NCI-H128 (cell line): ENCODE measurements at regions not wholly inside any gene's neighbourhood (a gene's known extent, or its start where the extent isn't known, plus 50 kb on each side); places are given as distances from the start of the nearest gene placed in this dataset.
"Not testable (repeated sequence)": the region's sequence is repeated elsewhere in the genome, so short reads cannot be mapped to it uniquely, and the experiment has no call there.

ENCODE experiments used
- DNase-seq: peaks from one replicate; lab custom pipeline; 2025; ENCODE audit not compliant: unreplicated experiment; lab: John Stamatoyannopoulos, UW

DNA sequence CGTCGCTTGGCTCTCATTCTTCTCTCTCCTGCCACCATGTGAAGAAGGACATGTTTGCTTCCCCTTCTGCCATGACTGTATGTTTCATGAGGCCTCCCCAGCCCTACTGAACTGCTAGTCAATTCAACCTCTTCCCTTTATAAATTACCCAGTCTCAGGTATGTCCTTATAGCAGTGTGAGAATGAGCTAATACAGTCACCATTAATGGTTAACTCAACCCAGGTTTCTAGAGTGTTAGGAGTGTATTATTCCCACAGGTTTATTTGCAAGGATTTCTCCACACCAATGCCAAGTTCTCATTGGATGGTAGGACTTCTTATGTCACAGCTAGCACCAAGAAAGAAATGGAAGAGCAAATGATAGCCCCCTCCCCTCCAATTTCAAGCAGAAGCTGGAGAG is 71.9 kb downstream of the DYNAP start:
- no peak for DNase-seq

DNA sequence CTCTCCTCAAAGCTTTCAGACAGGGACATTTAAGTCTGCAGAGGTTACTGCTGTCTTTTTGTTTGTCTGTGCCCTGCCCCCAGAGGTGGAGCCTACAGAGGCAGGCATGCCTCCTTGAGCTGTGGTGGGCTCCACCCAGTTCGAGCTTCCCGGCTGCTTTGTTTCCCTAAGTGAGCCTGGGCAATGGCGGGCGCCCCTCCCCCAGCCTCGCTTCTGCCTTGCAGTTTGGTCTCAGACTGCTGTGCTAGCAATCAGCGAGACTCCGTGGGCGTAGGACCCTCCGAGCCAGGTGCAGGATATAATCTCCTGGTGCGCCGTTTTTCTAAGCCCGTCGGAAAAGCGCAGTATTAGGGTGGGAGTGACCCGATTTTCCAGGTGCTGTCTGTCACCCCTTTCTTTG is 78.7 kb downstream of the DYNAP start:
- DNase-seq = not testable (repeated sequence)

DNA sequence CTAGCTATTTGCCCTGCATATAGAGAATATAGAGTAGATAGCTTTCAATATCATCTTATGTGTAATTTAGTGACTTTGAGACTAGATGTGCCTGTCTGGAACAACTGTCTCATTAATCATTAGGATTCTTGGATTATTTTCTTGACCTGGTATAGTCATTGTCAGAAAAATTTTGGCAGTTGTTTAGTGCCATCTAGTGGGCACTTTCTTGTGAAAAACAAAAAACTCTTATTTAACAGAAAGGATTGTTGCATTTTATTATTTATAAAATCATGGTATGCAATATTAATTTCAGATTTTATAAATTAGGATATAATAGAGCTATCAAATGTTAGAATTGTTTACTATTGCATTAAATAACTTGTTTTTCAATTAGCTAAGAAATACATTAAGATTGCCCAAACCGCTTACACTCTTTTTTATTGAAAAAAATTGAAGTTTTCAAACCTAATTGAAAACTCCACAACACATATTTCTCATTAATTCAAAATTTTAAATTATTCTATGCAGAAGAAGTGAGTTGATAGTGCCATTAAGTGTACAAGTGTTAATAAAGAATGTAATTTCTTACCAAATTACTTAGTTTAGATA is 80.3 kb downstream of the DYNAP start:
- DNase-seq = peak; percentile 21

DNA sequence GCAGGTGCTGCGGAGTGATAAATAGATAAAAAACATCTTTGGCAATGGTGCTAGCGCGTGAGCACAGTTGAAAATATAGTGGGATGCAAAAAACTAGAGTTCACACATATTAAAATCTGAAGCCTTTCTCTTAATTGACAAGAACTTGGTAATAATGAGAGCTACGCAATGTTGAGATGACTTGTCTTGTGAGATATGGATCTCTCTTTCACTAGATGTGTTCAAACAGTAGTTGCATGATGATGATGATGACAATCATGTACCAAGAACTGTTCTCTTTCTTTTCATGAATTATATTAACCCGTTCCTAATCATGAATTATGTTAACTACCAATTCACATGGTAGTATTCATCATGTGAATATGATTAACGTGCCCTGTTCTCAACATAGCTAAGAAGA is 81.1 kb downstream of the DYNAP start:
- DNase-seq = no peak

DNA sequence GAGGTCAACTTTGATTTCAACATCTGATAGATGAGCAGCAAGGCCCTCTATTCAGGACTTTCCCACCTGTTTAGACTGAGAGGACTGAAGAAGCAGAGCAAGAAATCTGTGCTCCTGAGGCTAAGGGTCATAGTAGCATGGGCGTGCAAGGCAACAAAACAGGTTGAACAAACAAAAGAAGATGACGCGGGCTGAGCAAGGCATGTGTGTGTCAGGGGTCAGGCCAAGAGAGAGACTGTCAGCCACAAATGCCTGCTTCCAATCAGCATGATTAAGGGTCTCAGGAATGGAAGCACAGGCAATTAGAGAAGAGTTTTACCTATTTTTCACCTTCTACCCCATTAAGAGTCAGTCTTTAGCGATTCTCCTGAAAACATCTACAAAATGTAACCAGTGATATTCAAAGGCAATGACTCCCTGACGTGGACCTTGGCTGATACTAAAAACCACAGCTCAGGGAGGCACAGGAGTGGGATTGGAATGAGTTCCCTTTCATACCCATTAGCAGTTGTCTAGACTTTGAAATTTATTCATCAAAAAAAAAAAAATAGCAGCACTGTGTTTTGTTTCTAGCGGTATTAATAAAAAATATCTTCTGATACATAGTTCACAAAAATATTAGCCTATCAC is 81.9 kb downstream of the DYNAP start:
- DNase-seq = no peak

DNA sequence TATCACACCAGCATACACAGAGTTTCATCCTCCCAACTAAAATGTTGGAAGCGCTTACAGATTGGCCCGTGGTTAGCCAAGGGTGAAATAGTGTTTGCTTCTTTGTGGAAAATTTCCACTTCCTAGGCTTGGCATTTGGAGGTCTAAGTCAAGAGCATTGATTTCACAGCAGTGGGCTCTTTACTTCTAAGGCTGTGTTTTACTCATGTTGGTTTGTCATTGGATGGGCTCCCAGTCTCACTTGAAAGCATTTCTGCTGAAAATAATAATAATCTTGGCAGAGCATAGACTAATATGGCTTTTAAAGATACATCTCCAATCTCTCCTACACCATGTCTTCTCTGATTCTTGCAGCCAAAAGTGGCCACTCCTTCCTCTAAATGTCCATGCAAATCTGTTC is 82.9 kb downstream of the DYNAP start:
- no peak for DNase-seq

DNA sequence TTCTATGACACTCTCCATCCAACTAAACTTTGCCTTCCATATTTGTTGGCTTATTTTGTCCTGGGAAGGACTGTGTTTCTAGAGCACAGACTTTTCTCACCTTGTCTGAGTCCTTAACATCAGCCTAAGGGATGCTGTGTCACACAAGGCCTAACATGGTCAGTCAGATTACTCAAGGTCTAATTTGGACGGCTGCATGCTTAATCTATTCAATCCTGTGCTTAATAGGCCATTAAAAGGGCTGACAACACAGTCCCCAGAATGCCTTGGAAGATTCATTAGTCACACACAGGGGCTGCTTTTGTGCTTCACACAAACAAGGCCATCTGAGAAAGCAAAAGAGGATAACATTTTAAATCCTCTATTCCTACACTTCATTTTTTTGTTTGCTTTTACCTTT is 84.0 kb downstream of the DYNAP start:
- no peak for DNase-seq

DNA sequence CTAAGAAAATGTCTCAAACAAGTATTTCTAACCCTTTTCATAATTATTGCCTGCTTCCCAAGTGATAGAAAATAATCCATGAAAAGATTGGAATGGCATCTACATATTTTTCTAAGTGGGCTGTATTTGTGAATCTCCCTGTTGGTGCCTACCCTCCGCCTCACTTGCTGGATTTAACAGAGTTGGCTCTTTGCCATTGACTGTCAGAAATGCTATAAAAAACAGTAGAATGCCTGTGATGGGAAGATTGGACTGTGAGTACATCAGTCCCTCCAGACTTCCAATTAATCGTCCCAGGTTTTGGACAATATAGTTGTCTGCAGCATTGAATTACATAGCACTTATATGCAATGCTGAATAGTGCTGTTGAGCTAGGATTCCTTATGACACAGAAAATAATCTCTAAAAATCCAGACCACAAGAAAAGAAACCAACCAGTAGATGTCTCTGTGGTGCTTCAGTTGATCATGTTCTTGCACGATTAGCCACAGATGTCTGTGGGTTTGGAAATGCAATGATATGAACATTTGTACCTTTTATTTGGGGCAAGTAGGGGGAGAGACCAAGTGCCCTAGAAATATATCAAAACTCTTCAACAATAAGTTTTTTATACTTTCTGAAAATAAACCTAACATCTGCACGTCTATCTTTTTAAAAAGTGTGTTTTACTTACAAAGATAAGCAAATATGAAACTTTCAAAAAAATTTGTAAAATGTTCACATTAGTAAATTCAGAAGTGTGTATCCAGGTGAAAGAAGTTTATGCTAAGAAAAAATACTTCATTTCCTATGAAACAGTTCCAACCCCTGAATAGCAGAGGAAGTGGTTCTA is 88.5 kb downstream of the DYNAP start:
- DNase-seq = peak; percentile 26

DNA sequence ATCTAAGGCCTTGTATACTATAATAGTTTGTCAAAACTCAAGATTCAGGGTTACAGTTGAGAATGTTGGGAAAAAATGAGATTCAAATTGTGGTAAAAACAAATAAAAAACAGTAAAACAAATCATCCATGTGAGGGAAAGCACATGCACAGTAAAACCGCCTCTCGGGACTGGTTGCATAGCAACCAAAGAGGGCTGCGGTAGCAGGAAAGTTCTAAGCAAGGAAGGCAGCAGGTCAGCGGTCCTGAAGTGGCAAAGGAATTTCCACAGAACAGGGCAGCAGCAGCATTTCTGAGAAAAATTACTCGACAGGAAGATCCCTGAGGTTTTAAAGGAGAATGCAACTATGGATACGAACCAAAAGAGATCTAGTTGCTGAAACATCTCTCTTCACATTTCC is 93.7 kb downstream of the DYNAP start:
- no peak for DNase-seq

DNA sequence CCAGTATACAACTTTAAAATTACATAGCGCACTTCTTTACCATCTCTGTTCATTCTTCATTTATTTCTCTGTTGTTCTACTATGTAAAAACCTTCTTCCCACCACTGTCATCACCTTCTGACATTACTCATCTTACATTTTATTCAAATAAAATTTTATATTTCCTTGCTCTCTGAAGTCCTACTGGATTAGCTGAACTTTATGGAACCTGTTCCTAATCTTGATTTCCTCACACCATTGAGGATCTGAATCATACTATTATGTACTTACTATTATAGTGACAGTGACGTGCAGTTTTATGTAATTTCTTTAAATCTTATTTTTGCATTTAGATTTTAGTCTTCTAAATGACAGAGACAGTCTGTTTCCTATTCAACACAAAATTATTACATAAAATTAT is 98.3 kb downstream of the DYNAP start:
- DNase-seq = no peak

DNA sequence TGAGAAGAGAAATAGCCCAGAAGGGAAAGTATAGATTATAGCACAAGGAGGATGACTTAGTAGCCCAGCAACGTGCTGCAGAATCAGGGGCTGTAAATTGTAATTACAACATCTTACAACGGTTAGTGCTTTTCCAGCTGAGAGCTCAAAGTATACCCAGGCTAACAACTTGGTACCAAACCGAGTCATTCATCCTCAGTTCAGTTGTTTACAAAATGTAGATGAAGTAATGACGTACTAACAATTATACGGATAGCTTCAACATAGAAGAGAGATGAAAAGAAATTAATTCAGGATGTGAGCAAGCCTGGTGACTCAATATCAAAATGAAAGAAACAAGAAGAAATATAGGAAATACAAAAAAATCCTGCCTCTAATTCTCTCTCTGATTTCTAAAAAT is 99.2 kb downstream of the DYNAP start:
- DNase-seq = no peak

DNA sequence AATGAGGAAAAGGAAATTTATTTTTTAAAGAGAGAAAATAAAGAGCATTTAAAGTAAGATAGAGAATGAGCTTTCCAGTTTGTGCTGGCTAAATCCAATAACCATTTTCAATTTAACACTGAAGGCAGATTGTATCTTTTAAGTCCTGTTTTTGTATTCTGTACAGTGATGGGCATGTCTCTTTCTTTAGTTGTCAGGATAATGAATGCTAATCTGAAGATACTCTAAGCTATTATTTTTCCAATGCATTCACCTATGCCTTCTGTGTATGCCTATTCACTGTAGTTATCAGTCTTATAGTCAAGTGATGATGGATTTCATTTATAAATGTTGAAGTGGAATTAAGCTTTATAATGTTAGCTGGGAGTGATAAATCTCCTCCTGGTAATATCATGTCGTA is 101.4 kb downstream of the DYNAP start:
- DNase-seq = no peak

DNA sequence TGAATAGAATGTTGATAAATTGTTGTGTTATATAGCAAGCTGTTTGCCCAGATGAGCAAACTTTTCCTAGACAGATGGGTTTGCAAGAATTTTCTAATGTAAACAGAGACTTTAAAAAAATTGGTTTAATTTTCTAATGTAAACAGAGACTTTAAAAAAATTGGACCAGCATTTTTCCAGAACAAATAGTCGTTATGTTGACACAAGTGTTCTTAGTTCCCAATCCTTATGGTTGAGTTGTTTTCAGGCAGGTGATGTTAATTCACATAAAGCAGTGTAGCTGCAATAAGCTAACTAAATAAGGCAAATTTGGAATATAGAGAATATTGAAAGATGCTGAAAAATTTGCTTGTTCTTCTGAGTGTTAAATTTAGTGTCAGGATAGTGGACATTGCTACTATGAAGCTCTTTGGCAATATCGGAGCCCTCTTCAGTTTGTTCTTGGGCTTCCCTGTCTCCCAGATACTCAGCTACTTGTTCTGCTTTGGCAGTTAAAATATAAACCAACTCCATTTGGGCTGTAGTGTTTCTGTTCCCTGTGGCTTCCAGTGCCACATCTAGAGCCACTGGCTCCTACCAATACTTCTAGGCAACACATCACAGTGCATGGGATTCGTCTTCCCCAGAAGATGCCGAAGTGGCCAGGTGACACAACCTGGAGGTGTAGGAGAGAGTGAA is 105.7 kb downstream of the DYNAP start:
- no peak for DNase-seq

DNA sequence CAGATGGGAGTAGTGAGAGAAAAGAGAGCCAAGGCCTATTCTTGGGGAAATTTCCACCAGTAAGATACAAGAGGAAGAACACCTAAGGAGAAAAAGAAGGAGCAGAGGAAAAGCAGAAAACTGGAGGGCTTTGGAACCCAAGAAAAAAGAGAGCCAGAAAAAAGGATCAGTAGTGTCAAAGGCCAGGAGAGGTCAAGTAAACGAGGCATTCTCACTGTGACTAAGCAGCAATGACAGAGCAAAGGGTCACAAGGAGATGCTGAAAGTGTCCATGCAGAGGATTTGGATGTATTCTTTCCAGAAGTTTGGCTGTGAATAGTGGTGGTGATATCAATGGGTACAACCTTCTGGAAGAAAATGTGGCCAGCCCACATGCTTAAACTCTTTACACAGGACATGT is 109.5 kb downstream of the DYNAP start:
- no peak for DNase-seq

DNA sequence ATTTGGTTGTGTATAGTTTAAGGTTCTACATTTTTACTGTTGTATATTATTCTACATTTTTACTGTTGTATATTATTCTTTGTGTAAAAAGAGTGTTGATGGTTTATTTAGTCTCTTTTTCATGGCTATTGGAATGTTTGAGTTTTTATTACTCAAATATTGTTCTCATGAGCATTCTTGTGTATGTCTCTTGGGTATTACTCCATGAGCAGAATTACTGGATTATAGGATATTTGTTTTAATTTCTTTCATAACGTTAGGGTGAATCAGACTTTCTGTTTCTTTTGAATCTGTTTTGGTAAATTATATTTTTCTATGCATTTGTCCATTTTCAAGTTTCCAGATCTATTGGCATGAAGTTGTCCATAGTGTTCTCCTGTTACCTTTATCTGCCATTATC is 111.6 kb downstream of the DYNAP start:
- DNase-seq = no peak

DNA sequence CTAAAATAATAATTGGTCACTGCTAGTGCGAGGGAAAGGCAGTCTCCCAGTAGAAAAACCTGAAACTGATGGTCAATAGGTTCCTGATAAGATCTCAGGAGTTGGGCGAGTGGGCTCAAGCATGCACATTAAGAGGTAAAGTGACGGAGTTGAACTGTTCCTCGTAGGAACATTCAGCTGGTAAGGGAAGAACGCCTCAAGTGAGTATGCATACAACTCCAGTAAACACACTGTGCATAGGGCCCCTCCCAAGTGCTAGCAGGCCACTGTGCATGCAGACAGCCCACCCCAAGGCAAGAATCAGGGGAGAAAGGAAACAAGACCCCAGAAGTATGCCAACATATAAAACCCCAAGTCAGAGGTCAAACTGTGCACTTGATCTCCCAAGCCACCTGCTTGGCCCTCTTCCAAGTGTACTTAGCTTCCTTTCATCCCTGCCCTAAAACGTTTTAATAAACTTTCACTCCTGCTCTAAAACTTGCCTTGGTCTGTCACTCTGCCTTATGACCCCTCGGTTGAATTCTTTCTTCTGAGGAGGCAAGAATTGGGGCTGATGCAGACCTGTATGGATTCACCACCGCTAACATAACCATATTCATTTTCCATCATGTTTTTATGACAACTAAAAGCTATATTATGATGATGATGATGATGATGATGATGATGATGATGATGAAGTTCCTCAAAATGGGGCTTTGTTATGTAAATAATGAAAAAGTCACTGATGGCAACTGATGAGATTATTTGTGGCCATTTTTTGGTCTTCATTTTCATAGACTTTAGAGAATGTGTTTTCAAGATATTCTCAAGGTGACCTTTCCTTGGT is 118.0 kb upstream of the RAB27B start:
- no peak for DNase-seq

DNA sequence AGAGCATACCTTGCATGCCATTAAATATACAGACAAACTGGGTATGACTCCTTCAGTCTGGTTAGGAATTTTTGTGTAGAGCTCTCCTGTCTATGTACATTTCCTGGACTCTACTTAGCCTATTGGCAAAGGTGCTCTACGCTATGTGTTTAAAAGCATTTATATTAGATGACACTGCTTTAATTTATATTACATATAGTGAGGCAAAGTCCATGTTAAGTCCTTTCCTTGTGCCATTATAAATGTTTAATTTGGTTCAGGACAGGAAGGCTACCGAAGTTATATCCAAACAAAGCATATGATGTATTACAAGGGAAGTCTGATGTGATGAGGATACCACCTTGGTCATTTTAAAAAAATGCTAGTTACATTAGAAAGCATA is 117.4 kb upstream of the RAB27B start:
- DNase-seq = no peak

DNA sequence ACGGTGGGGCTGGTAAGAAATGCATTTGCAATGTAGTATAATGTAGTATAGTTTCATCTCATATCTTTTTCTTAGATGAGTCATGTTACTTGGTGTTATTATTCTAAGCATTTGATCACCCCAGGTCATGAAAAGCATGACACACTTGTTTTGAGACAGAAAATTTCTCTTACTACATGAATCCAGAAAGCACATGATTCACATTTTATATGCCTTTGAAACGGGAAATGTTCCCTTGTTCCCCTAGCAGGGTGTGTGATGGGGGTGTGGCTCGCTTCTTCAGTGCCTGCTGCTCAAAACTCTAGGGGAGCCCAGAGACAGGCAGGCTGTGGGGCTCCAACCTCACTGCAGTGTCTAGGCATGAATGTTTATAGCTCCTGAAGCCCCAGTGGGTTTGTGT is 116.0 kb upstream of the RAB27B start:
- DNase-seq = no peak

DNA sequence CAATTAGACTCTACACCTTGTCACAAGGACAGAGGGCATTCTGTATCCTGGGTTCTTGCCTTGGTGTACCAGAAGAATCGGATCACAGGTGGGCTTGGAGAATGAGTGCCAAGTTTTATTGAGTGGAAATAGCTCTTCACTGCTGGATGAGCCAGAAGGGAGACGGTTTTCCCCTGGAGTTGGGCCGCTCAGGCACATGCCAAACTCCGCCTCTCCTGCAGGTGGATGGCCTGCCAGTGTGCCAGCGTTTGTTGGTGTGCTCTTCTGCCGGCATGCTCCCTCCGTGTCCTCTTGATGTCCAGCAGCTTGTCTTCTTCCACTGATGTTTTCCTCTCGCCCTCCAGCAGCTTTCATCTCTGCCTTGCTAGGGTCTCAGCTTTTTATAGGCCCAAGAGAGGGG is 115.5 kb upstream of the RAB27B start:
- no peak for DNase-seq

DNA sequence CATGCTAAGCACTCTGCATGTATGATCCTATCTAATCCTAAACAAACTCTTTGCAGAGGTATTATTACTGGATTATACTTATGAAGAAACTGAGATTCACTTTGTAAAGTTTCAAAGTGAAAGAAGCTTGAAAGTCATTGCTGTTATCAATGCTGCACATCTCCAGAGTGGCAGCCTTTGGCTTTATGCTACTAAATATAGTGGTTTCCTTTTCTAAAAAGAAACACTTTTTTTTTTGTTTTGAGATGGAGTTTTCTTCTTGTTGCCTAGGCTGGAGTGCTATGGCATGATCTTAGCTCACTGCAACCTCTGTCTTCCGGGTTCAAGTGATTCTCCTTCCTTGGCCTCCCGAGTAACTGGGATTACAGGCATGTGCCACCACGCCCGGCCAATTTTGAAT is 114.9 kb upstream of the RAB27B start:
- DNase-seq = no peak

DNA sequence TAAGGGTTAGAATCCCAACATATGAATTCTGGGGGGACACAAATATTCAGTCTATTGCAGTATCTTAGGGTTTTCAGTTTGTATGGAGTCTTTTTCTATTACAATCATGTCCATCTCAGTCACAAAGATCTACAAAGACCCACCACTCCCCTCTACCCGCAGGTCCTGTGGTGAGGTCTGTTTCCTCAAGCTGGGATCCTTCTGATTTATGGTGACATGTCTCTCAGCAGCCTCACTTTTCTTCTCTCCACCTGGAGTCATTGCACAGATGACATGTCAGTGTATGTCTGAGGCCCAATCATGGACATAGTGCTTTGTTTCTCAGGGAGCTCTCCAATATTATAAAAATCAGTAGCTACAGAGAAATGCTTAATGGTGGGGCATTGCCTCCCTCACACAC is 113.4 kb upstream of the RAB27B start:
- no peak for DNase-seq
